Epidermal melanocyte (primary cell): ENCODE measurements at regions not wholly inside any gene's neighbourhood (a gene's known extent, or its start where the extent isn't known, plus 50 kb on each side); places are given as distances from the start of the nearest gene placed in this dataset.
"Not testable (repeated sequence)": the region's sequence is repeated elsewhere in the genome, so short reads cannot be mapped to it uniquely, and the experiment has no call there.

ENCODE experiments used
- DNase-seq: peaks from one replicate; pipeline ENCODE4 v3.0.0; 2011; ENCODE audit warnings: low spot score; ENCODE audit not compliant: insufficient read length

- no peak for DNase-seq
These were observed 57.1 kb upstream of the KIF2B start for GRCh38 chr17:53765609-53766008.

- no peak for DNase-seq
These were observed 57.6 kb upstream of the KIF2B start for GRCh38 chr17:53765129-53765528.

DNA sequence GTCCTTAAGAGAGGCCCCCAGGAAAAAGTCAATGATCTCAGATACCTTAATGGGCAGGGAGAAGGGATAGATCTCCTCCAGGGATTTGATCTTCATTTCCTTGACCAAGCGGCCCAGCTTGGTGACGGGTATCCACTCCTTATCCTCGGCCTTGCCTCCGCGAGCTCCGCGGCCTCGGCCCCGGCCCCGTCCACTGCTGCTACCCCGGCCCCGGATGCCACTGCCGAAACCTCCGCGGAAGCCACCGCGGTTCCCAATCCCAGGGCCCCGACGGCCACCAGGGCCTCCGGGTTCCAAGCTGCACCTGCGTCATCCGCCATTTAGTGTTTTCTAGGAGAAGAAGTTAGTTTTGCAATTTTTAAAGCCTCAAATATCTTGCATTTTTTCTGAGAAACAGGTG lies 65.2 kb upstream of the KIF2B start:
- DNase-seq = no peak

DNA sequence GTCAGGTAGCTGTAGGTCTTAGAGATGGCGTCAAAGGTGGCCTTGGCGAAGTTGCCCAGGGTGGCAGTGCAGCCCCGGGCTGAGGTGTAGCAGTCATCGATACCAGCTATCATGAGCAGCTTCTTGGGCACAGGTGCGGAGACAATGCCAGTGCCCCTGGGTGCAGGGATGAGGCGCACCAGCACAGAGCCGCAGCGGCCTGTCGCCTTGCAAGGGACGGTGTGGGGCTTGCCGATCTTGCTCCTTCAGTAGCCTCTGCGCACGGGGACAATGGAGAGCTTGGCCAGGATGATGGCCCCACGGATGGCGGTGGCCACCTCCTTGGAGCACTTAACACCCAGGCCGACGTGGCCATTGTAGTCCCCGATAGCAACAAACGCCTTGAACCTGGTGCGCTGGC lies 65.6 kb upstream of the KIF2B start:
- not testable (repeated sequence) for DNase-seq

DNA sequence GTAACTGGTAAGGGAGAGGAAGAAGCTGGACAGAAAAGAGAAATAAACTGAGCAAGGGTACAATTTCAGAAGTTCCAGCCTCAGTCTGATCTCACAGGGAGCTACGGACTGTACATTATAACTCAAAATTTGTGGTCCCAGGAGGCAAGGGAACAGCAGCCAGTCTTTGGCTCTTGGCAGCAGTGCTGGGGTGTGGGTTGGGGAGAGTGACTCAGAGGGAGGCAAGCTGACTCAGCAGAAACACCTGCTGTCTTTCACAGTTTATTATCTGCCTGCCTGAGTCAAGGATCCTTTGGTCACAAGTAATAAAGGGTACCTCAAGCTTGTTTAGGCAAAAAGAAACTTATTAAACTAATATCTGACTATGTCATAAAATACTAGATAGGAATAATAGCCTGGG lies 73.5 kb upstream of the KIF2B start:
- DNase-seq = no peak

DNA sequence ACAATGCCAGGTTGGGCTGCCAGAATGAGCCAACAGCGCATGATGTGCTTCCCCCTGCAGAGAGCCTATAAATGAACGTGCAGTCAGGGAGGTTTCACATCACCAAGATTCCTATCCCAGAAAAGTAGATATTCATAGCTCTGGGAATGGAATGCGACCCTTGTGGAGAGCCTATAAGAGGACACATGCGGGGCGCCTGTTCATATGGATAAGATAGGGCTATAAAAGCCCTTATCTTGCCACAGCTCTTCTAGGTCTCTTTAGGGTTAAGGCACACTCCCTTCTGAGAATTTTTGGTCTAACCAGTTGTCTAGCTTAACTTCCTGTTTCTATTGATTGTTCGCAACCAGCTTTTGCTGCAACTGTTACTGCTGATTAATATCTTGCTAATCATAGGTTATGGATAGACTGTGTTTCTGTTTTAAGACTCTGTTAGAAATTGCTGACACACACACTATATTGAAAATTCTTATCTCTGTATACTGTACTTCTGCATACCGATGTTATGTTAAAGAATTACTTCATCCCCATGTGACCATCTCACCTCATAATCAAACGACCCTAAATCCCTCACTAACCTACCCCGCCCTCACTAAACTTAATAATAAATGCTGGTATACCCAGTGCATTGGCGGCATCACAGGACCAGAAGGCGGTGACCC lies 74.4 kb upstream of the KIF2B start:
- not testable (repeated sequence) for DNase-seq

GRCh38 chr17:53740312-53740711 lies 82.4 kb upstream of the KIF2B start:
- DNase-seq = no peak

GRCh38 chr17:53736516-53737240 lies 86.0 kb upstream of the KIF2B start:
- DNase-seq = no peak

- DNase-seq = no peak
These were observed 98.0 kb upstream of the KIF2B start for GRCh38 chr17:53724726-53725125.

DNA sequence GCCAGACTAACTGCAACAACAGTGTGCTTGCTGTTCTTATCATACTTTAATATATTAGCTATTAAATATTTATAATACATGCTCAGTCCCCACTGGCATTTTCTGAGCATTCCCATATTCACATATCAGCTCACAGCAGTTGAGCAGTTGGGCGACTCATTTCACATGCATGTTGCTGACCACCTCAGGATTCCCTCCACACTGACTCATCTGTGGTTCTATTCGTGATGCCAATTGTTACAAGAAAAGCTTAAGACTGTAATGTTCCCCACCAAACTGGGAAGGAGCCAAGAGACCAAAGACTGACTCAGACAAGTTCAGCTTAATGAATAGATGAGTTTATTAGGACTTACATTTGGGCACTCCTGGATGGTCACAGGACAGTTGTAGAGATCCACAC lies 100.3 kb upstream of the KIF2B start:
- peak; percentile 26 for DNase-seq

DNA sequence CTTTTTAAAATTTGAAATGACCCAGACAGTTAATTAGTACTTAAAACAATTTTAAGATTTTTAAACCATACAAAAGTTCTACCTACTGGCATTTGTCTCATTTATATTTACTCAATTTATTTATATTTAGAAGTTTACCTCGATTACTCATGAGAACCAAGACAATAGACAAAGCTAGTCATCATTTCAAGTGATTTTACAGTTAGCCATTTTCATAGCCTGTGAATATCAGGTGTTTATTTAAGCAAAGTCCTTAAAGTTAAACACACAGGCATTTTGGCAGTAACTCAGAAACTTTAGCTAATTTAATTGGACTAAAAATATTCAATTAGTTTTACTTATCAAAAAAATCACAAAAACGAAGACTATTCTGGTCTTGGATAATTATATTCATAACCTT lies 101.6 kb upstream of the KIF2B start:
- DNase-seq = no peak

- no peak for DNase-seq
These were observed 103.5 kb upstream of the KIF2B start for GRCh38 chr17:53719229-53719628.

- no peak for DNase-seq
These were observed 115.2 kb upstream of the KIF2B start for GRCh38 chr17:53707566-53707965.

- no peak for DNase-seq
These were observed 126.4 kb upstream of the KIF2B start for GRCh38 chr17:53696286-53696685.

DNA sequence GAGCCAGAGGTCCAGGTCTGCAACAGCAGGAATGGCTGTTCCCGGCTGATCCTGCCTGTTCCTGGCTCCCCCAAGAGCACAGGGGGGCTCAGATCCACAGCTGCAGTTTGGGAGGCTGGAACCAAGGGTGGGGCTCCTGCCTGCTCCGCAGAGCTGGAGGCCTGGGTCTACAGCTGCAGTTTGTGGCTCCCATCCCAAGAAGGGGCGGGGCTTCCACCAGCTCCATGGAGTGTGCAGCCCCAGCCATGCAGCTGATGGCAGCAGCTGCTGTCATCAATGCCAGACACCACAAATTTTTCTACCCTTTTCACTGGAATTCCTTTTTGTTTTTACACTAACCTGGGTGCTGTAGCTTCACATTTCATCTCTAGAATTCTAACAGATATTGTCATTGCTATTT lies 135.4 kb upstream of the KIF2B start:
- DNase-seq = no peak

GRCh38 chr17:53680745-53681144 lies 142.0 kb upstream of the KIF2B start:
- DNase-seq = no peak

DNA sequence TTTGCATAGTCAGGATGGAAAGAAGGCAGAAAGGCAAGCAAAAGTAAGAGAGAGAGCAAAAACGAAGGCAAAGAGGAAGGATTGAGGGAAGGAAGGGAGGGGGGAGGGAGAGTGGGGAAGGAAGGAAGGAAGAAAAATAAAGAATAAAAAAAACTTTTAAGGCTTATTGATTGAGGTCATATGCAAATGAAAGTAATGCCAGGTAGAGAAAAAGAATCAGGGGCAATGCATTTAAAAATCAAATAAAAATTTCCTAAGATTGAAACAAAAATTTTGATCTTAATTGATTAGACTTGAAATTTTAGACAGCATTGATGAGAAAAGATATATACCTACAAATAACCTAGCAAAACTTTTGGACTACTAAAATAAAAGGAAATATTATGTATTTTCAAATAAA lies 153.9 kb upstream of the KIF2B start:
- no peak for DNase-seq

GRCh38 chr17:53662608-53663007 lies 160.1 kb upstream of the KIF2B start:
- DNase-seq = no peak

DNA sequence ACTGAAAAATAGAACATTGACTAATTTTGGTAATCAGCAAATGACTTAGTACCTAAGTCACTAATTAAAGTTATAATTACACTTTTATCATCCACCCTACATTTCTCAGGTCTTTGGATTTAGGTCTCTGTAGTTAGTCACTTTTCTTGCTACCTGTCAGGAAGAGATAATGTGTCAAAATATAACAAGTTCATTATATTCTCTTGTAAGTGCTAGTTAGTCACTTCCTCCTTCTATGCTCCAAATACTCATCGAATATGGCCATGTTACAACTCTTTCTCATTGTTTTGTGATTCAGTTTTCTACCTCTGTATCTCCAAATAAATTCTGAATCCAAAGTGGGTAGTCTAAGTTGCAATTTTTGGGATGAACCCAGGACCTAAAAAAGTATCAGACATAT lies 163.5 kb upstream of the KIF2B start:
- no peak for DNase-seq

GRCh38 chr17:53655591-53655990 lies 167.1 kb upstream of the KIF2B start:
- DNase-seq = peak; percentile 16

DNA sequence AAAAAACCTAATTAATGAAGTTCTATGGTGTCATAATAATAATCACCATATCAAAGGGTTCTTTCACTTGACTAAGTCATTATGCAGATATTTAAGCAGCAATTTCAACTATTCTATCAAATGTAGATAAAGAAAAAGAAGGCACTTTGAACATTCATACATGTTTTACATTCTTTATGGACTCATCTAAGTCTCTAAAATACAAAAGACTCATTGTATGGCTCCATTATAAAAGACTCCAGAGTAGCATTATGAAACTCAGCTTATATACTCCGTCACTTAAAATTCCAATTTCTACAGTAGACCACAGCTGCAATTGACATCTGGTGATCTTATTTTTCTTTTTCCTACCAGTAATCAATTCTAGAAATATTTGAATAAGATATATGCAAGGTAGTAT lies 173.5 kb upstream of the KIF2B start:
- no peak for DNase-seq

GRCh38 chr17:53646835-53647234 lies 175.9 kb upstream of the KIF2B start:
- no peak for DNase-seq

- no peak for DNase-seq
These were observed 181.9 kb upstream of the KIF2B start for GRCh38 chr17:53640808-53641207.
